Loucy (cell line): ENCODE measurements at regions not wholly inside any gene's neighbourhood (a gene's known extent, or its start where the extent isn't known, plus 50 kb on each side); places are given as distances from the start of the nearest gene placed in this dataset.

Experiments used
- CTCF ChIP-seq: fragments of 200-600 bp; sonication (generic); conservative IDR thresholded peaks from 2 replicates; pipeline ENCODE4 v1.5.1; 2014; ENCODE audit warnings: mild to moderate bottlenecking, antibody characterized with exemption, low read length
- EZH2phosphoT487 ChIP-seq: fragments of 200-600 bp; IDR thresholded peaks from 2 replicates; pipeline ENCODE4 v1.6.1; 2018; ENCODE audit warnings: antibody characterized with exemption, mild to moderate bottlenecking, moderate library complexity, borderline replicate concordance

- no peak for TF ChIP-seq CTCF
- TF ChIP-seq EZH2phosphoT487: no peak
These were observed 172.7 kb upstream of the ARHGAP24 start for GRCh38 chr4:85302193-85302736.
